Activated effector memory CD4-positive, alpha-beta T cell treated with anti-CD3 and anti-CD28 coated beads, Interleukin-2, amount 50 U/mL, for 16 hours (primary cell): ENCODE measurements at regions not wholly inside any gene's neighbourhood (a gene's known extent, or its start where the extent isn't known, plus 50 kb on each side); places are given as distances from the start of the nearest gene placed in this dataset.
"Not testable (repeated sequence)": the region's sequence is repeated elsewhere in the genome, so short reads cannot be mapped to it uniquely, and the experiment has no call there.

Source experiments
- DNase-seq: peaks from one replicate; pipeline ENCODE4 v3.0.0-alpha.2; 2020

DNA sequence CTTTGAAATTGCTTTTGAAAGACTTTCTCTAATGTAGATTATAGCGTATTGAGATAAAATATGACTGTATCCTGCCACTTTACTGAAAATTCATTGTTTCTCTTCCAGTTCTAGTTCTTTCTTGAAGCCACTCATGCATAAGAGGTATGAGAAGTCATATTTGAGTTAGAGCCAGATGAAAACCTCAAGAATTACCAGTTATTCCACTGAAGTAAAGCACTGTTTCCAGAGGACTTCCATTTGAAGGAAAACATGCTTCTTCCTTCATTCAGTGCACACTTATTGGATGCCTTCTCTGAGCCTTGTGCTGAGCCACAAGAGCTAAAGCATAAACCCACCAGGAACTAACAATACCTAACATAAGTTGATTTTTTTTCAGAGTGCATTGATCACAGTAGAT, 513.4 kb downstream of the ZNF385D start:
- no peak for DNase-seq

DNA sequence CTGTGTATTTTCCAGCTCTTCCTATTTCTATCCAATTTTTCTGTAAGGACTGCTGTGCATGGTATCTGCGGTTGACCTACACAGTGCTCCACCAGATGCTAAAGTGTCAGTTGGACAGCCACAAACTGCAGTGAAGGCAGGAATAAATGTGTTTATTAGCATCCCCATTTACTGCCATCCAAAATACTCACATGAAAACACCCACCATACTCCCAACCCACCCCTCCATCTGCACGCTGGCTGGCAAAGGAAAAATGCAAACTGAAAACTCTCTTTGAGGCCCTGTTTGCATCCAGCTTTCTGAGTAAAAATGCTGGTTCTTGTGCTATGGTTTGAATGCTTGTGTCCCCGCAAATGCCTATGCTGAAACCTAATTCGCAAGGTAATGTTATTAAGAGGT, 515.5 kb downstream of the ZNF385D start:
- no peak for DNase-seq

- no peak for DNase-seq
Measured at GRCh38 chr3:21234933-21235332, 516.1 kb downstream of the ZNF385D start.

GRCh38 chr3:21229426-21230135, 521.4 kb downstream of the ZNF385D start:
- DNase-seq, result no peak

DNA sequence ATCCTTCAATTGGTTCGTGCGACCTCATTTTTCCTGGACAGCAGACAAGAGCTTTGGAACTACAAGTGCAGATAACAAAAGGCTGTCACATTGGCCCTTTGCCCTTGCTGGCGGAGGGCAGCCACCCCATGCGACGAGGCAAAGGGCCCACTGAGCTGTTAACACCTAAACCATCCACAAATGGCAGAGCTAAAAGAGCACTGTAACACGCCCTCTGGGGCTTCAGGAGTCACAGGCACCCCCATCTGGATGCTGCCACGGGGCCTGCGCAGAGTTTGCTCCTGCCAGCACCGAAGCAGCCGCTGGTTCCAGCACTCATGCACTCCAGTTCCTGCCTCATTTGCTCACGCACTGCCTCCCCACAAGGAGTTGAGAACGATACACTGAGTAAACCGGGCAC, 524.9 kb downstream of the ZNF385D start:
- DNase-seq, result no peak

GRCh38 chr3:21220944-21221343, 530.1 kb downstream of the ZNF385D start:
- no peak for DNase-seq

- DNase-seq, result no peak
Measured at GRCh38 chr3:21216598-21216997, 534.4 kb downstream of the ZNF385D start.

GRCh38 chr3:21204122-21204521, 546.9 kb downstream of the ZNF385D start:
- DNase-seq, result not testable (repeated sequence)

GRCh38 chr3:21195203-21195602, 555.8 kb downstream of the ZNF385D start:
- DNase-seq, result no peak

DNA sequence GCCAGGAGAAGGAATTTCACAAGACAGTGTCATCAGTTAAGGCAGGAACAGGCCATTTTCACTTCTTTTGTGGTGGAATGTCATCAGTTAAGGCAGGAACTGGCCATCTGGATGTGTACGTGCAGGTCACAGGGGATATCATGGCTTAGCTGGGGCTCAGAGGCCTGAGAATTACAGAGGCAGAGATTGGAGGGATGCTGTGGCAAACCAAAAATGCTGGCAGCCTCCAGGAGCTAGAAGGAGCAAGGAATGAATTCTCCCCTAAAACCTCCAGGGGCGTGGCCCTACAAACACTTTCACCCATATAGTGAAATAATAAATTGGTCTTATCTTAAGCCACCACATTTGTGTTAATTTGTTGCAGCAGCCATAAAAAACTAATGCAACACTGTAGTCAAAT, 557.0 kb downstream of the ZNF385D start:
- DNase-seq, result not testable (repeated sequence)

GRCh38 chr3:21188459-21188858, 562.6 kb downstream of the ZNF385D start:
- DNase-seq, result no peak

DNA sequence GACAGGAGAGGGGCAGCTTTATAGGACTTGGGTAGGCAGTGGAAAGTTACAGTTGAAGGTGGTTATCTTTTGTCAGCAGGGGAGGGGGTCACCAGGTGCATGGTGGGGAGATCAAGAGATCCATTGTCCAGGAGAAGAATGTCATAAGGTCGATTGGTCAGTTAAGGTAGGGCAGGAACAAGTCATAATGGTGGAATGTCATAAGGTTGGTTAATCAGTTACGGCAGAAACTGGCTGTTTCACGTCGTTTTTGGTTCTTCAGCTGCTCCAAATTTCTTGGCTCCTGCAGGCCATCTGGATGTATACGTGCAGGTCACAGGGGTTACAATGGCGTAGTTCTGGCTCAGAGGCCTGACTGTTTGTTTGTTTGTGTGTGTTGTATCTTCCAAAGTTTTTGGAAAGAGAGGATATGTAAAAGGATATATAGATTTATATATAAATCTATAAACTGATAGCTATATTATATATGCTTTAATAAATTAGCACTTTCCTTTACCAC, 565.1 kb downstream of the ZNF385D start:
- DNase-seq, result no peak

GRCh38 chr3:21174461-21174860, 576.5 kb downstream of the ZNF385D start:
- no peak for DNase-seq

- no peak for DNase-seq
Measured at GRCh38 chr3:21170964-21171363, 580.0 kb downstream of the ZNF385D start.

DNA sequence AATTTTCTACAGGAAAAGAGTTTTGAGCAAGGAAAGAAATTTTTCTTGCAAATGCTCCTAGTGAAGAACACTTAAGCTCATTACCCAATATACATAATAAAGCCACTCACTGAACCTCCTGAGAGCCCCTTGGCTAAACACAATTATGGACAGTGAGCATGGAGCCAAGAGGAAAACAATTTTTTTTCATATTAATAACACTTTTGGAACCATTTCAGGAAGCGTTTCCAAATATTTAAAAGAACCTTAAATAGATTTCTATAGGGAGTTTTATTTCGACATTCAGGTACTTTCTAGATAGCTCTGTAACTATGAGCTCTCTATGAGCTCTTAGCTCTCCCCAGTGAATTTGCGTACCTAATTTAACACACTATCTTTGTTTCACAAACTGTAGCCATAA, 581.1 kb downstream of the ZNF385D start:
- no peak for DNase-seq

- no peak for DNase-seq
Measured at GRCh38 chr3:21168471-21168870, 582.5 kb downstream of the ZNF385D start.

- no peak for DNase-seq
Measured at GRCh38 chr3:21163956-21164355, 587.1 kb downstream of the ZNF385D start.

DNA sequence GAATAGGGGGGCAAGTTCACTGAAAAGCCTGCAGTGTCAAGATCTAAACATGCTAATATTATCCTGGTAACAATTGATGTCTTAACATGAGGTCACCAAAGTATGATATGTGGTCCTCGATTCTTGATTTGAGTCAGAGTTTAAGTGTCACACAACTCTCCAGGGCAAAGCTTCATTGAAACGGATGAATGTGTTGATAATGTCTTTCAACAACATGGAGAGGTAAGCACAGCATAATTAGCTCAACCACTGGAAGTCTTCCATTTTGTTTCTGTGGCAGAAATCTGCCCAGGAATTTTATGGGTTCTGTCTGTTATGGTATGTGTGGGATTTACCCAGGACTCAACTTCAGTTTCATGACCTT, 591.5 kb downstream of the ZNF385D start:
- DNase-seq, result no peak

GRCh38 chr3:21158861-21159542, 592.0 kb downstream of the ZNF385D start:
- no peak for DNase-seq

DNA sequence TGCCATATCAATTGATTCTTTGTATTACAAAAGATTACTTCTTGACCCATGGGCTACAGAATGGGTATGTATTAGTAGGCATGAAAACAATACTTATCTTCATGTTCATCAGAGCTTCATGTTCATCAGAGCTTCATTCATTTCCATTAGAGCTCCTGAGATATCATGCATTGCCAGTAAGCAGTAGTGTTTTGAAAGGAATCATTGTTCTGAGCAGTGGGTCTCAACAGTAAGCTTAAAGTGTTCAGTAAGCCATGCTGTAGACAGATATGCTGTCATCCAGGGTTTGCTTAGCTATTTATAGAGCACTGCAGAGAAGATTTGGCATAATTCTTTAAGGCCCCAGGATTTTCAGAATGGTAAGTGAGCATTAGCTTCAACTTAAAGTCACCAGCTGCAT, 596.1 kb downstream of the ZNF385D start:
- no peak for DNase-seq

- DNase-seq, result no peak
Measured at GRCh38 chr3:21152555-21152954, 598.5 kb downstream of the ZNF385D start.

- no peak for DNase-seq
Measured at GRCh38 chr3:21142949-21143348, 608.1 kb downstream of the ZNF385D start.

DNA sequence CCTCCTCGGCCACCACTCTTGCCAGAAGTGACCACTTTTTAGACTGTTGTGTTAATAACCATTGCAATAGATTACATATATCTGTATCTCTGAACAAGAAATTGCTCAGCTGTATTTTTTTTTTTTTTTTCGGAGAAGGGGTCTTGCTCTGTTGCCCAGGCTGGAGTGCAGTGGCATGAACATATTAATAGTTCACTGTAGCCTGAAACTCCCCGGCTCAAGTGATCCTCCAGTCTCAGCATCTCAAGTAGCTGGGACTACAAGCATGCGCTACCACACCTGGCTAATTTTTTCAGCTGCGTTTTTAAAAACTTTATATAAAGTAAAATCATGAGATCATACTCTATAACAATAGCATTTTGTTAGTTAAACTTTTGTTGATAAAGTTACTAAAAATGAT, 609.0 kb downstream of the ZNF385D start:
- no peak for DNase-seq

DNA sequence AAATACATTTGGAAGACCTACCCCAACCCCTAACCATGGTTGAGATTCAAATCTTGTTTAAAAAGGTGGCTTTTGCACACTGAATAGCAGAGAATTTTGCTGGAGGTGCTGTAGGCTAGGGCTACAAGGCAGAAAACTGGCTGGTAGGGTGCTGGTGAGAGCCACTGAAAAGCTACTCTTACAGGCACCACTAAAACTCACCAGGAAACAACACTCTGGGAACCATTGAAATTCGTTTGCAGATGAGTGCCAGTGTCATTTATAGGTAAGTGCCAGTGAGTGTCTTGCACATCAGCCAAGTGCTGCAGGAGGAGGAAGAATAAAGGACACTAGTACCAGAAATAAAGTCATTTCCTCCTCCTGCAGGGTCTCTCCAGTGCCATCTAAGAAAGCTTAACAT, 610.2 kb downstream of the ZNF385D start:
- DNase-seq, result no peak

DNA sequence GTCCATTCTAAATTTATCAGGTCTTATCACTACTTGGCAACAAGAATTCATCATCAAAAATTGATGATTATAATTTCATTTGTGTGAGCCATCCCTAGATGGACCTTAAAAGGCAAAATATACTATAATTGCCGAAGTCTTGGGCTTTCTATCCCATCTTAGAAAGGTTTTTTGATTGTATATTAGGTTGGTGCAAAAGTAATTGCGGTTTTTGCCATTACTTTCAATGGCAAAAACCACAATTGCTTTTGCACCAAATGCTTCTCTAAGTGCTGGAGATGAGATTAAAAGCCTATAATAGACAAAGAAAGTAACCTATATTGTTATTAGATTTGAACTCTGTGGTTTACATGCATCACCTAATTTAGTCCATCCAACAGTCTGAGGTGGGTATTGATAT, 612.9 kb downstream of the ZNF385D start:
- no peak for DNase-seq
